Testis (tissue), 2 donors: ENCODE measurements at regions not wholly inside any gene's neighbourhood (a gene's known extent, or its start where the extent isn't known, plus 50 kb on each side); places are given as distances from the start of the nearest gene placed in this dataset.

Source experiments
- CTCF ChIP-seq, 3 experiments: fragments of 450-650 bp in 2 of 3; fragments of 200-600 bp in 1 of 3; sonication (generic) in 1 of 3; IDR thresholded peaks; one replicate each; pipeline ENCODE4 v1.5.1; 2016 to 2019; ENCODE audit warnings: antibody characterized with exemption in 3 of 3, mild to moderate bottlenecking in 2 of 3, moderate library complexity in 1 of 3
- POLR2A ChIP-seq: fragments of 450-650 bp; IDR thresholded peaks from one replicate; pipeline ENCODE4 v1.6.1; 2017; ENCODE audit warnings: antibody characterized with exemption, mild to moderate bottlenecking, moderate library complexity

- TF ChIP-seq POLR2A, result no peak
- TF ChIP-seq CTCF (IDR thresholded peaks at IDR 0.05), result no peak
Observed at GRCh38 chr20:53846640-53847039, 223.8 kb downstream of the BCAS1 start.
